D341Med (cell line): ENCODE measurements at regions not wholly inside any gene's neighbourhood (a gene's known extent, or its start where the extent isn't known, plus 50 kb on each side); places are given as distances from the start of the nearest gene placed in this dataset.
"Not testable (repeated sequence)": the region's sequence is repeated elsewhere in the genome, so short reads cannot be mapped to it uniquely, and the experiment has no call there.

ENCODE experiments used
- DNase-seq: peaks from one replicate; pipeline ENCODE4 v3.0.0; 2012; ENCODE audit warnings: low spot score

DNA sequence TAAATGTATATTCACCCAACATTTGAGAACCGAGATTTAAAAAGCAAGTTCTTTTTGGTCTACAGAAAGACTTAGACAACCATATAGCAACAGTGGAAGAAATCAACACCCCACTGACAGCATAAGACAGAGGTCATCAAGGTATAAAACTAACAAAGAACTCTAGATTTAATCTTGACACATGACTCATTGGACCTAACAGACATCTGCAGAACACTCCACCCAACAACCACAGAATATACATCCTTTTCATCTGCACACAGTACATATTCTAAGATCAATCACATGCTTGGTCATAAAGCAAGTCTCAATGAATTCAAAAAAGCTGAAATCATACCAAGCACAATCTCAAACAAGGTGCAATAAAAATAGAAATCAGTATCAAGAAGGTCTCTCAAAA lies 65.8 kb downstream of the SPIN4 start:
- no peak for DNase-seq

DNA sequence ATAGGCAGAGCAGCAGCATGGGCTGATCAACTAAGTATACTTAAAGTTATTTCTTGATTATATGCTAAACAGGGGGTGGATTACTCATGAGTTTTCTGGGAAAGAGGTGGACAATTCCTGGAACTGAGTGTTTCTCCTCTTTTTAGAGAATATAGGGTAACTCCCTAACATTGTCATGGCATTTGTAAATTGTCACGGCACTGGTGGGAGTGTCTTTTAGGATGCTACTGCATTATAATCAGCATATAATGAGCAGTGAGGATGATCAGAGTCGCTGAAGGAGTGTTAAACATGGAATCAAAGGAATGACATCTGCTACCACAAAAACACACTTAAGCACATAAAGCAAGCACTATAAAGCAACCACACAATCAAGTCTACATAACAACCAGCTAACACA lies 66.5 kb downstream of the SPIN4 start:
- no peak for DNase-seq

DNA sequence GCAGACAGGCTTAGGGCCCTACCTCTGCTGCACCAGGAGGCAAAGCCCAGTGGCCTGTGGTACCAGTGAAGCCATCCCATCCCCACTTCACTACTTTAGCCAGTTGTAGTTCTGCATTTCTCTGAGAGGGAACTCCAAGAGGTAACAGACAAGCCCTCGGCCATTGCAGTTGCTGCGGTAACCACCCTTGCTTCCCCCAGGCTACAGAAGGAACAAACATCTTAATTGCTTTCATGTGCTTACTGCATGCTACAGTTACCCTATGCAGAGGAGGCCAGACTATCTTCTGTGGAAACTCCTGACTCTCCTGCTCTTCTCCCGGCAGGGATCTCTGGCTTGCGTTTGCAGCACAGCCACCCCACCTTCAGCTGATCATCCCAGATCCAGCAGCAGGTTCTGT lies 67.8 kb downstream of the SPIN4 start:
- no peak for DNase-seq

DNA sequence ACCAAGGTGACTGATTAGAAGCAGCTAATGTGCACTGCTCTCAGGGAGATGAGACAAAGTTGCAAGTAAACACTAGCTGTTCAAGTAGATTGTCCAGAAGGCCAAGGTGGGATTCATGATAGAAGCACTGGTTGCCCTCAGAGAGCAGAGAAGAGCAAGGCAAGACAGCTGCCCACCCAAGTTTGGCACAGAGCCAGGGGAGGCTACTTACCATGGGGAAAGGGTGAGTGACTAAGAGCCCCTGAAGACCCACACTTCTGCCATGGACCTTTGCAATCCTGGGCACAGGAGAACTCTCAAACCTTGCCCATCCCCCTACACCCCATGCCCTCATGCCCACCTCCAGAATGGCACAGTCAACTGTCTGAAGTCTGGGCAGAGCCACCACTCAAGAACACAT lies 68.3 kb downstream of the SPIN4 start:
- DNase-seq: no peak

DNA sequence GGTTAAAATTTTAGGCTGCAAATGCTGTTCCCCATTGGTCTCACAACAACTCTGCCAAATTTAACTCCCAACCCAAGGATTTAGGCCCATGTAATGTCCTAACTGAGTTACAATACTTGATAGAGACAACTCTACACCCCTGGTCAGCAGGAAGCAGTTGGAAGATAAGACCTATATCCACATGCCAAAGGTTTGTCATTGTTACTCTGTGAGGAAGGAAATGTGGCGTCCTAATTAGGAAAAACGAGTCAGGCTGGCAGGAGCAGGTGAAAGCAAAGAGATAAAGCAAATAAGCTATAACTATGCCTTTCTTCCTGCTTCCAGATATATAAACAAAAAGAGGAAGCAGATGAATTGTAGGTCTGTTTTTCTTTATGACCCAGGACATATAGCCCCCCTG lies 69.1 kb downstream of the SPIN4 start:
- DNase-seq: no peak

DNA sequence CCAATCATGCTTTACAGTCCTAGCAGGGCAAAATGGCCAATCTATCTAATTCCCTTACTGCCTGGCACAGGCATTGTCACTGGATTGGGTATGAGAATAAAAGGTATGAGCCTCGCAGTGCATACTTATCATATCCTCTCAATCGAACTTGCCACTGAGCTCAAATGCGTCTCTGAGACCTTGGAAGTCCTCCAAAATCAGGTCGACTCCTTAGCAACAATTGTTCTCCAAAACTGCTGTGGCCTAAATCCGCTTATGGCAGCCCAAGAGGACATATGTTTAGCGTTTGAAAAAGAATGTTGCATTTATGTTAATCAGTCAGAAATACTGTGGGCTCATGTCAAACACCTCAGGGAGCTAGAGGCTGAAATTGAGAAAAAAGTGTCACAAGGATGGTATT lies 69.7 kb downstream of the SPIN4 start:
- peak; percentile 39 for DNase-seq

DNA sequence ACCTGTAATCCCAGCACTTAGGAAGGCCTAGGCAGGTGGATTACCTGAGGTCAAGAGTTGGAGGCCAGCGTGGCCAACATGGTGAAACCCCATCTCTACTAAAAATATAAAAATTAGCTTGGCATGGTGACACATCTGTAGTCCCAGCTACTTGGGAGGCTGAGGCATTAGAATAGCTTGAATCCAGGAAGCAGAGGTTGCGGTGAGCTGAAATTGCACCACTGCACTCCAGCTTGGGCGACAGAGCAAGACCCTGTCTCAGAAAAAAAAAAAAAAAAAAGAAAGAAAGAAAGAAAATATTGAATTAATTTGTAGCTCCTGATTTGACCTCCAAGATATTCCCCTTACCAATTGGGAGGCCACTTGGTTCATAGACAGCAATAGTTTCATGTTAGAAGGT lies 73.7 kb downstream of the SPIN4 start:
- DNase-seq: not testable (repeated sequence)

DNA sequence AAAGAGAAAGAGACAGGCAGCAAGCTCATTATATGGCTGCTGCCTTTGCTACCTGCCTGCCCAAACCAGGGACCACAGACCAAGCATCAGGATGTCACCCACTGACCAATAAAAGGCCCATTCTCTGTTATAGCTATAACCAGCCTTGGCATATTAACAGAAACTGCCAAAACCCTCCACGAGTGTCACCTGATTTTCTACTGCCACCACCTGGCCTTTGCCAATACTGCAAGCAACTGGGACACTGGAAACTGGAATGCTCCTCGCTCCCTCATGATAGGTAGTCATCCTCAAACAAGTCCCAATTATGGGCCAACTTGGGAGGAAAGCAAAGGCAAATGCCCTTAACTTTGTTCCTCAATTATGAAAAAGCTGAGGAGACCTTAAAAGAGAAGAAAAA lies 76.0 kb downstream of the SPIN4 start:
- DNase-seq: peak; percentile 55

DNA sequence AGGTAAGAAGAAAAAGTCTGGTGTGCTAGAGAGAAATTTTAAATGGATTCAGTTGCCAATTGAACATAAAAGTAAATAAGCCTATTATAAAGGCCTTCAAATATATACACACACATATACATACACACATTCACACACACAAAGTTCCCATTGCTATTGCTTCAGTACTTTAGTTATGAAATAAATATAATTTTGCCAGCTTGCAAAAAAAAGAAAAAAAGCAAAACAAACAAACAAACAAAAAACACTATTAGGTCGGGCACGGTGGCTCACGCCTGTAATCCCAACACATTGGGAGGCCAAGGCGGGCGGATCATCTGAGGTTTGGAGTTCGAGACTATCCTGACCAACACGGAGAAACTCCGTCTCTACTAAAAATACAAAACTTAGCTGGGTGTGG lies 80.3 kb downstream of the SPIN4 start:
- no peak for DNase-seq

DNA sequence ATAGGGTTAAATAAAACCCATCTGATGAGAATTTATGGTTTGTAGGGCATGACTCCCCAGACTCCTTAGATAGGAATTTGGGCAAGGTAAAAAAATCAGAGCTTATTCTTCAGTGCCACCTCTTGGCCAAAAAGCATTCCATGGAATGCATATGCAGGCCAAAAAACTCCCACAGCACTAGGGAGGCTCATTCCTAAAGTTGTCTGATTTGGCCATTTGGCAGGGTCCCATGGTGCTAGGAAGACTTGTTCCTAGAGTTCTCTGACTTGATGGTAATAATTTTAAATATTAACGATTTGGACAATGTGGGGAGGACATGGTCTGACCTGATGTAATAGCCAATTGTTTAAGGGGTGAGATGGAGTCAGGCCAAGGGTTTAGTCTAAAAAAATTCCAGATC lies 93.0 kb downstream of the SPIN4 start:
- no peak for DNase-seq

DNA sequence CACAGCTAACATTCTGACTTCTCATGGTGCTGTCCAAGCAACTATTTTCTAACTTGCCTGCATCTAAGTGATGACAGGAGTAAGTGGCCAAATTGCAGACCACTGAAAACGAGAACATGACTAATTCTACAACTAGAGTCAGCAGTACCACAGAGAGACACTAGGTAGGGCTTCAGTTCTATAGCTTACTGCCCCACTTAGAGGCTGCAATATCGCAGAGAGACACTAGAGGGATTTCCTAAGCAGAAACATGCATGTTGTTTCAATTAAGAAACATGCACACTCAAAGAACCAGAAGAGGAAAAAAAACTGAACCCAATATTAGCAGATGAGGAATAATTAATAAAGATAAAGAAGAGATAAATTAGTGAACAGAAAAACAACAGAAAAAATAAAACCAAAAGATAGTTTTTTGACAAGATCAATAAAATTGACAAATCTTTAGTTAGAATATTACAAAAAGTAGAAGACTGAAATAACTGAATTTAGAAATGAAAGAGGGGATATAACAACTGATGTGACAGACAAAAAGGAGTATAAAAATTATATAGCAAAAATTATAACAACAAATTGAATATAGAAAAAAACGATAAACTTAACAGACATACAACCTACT lies 100.8 kb downstream of the SPIN4 start:
- DNase-seq: peak; percentile 37

DNA sequence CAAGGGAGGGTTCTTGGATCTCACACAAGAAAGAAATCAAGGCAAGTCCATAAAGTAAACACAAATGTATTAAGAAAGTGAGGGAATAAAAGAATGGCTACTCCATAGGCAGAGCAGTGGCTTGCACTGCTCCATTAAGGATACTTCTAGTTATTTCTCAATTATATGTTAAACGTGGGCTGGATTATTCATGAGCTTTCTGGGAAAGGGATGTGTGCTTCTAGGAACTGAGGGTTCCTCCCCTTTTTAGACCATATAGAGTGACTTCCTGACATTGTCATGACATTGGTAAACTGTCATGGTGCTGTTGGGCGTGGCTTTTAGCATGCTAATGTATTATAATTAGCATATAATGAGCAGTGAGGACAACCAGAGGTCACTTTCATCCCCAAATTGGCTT lies 108.4 kb downstream of the SPIN4 start:
- DNase-seq: not testable (repeated sequence)

DNA sequence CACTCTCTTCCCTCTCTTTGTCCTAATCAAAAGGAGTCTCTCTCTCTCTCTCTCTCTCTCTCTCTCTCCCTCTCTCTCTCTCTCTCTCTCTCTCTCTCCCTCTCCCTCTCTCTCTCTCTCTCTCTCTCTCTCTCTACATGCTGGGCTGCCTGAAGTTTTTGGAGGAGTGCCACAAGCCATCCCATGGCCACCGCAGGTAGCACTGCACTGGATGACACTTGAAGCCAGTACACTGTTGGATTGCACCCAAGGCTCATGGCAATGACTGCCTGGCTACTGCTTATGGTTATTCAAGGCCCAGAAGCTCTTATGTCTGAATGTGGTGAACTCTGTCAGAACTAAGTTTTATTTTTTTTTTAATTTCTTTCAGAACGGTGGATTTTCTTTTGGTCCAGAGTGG lies 115.2 kb downstream of the SPIN4 start:
- DNase-seq: not testable (repeated sequence)

DNA sequence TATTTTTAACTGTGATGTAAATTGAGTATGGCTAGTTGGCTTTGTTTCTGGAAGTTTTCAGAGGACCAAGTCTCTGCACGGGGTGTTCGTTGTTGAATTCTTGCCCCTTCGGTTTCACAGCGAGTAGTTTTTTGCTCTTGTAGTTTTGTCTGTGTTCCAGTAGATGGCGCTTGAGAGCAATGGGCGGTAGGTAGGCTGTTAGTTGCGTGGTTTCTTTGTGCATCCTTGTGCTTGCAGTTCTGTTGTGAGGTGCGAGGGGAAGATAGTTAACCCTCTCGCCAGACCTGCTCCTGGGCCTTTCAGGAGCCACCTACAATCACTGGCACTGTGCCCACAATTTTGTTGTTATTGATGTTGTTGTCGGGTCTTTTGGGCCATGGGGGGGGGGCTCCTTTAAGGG lies 118.1 kb downstream of the SPIN4 start:
- not testable (repeated sequence) for DNase-seq

DNA sequence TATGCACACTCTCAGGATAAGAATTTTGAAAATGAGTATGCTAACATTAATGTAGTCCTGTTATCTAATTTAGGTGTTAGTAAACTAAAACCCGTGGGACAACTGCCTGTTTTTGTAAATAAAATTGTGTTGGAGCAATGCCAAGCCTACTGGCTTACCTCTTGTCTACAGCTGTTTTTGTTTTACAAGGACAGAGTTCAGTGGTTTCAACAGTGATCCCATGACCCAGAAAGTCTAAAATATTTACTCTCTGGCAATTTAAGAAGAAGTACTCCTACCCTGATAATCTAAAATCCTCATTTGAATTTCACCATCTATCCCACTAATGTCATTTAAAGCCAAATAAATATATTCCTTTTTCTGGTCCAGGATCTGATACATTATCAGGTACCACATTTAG lies 132.9 kb downstream of the SPIN4 start:
- not testable (repeated sequence) for DNase-seq

DNA sequence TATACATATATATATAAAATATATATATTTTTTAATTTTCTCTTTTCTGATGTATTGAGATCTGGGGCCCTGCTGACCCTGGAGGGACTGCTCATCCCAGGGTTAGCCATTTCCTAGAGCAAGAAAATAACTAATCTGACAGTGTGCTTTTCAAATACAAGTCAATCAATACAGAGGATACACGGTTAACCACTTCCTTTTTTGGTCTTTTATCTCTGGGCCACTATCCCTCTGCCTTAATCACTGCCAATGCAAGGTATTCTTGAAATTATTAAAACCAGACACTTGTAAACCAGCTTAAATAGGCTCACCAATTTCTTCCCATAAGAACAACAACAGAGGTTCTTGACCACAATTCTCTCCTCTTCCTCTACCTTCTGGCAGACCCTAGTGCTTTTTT lies 133.6 kb downstream of the SPIN4 start:
- DNase-seq: not testable (repeated sequence)

DNA sequence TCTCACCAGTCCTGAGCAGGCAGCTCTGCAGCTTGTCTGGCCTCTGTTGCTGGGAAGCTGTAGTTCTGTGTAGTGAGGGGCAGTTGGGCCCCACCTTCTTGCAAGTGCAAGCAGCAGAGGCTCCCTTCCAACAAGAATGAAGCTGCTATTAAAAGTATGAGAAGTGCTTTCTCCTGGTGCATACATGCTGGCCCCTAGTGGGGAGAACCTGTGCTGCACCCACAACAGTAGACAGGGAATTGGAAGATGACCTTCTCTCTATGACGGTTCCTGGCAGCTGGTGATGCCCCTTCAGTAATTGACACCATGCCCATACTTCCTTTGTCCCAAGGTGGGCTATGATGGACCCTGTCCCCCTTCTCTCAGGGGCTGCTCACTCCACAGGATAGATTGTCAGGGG lies 141.5 kb downstream of the SPIN4 start:
- DNase-seq: not testable (repeated sequence)

DNA sequence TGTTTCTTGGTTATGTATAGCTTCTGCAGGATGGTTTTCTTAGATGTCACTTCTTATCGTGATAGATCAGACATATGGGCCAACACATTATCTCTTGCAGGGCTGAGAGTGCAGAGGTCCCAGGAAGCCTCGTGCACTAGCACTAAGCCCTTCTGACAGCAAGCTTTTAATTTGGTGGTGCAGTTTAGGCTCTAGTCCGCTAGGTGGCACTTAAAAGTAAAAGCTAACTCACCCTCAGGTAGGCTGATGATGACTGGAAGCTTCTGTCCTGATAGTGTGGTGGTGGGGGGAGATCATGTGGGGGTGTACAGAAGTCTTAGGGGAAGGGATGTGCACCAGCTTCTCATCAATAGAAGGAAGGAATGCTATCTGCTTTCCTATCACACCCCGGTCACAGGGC lies 142.0 kb downstream of the SPIN4 start:
- DNase-seq: not testable (repeated sequence)

DNA sequence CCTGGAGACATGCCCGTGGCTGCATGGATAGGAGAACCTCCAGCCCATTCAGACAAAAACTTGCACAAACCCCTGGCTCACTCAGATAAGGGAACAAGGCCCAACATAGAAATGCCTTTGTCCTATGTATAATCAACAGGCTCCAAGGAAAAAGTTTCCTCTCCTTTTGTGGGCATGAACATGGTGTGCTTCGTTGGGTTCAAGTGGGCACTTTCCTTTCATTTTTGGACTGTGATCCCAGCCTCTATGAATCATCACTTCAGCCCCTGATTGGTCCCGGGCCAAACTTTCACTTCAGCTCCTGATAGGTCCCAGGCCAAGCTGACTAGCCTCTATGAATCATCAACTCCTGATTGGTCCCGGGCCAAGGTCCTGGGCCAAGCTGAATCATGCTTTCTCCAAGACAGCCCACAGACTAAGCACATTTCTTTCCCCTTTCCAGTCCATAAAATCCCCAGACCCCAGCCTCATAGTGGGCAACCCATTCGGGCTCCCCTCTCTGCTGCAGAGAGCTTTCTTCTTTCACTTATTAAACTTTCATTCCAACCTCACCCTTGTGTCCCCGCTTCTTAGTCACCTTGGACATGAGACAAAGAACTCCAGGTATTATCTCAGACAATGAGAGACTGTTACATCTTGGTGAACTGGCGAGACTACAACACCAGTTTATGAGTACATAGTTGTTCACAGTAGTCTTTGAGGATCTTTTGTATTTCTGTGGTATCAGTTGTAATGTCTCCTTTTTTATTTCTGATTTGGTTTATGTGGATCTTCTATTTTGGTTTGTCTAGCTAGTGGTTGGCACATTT lies 146.7 kb downstream of the SPIN4 start:
- not testable (repeated sequence) for DNase-seq

DNA sequence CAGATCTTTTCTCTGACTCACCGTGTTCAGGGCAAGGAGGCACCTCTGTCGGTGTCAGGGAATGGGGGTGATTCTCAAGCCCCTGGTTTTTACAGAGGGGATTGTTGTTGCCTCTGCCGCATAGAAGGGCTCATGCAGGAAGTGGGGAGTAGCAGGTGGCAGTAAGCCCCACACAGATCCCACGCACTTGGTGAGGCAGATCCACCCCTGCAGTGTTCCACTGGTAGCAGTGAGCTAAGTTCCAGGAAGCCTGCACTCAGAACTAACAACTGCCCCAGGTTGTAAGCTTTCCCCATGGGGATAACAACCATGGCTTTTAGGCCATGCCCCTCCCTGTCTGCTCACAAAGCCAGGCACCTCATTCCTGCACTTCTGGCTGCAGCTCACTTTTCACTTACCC lies 149.1 kb downstream of the SPIN4 start:
- not testable (repeated sequence) for DNase-seq

DNA sequence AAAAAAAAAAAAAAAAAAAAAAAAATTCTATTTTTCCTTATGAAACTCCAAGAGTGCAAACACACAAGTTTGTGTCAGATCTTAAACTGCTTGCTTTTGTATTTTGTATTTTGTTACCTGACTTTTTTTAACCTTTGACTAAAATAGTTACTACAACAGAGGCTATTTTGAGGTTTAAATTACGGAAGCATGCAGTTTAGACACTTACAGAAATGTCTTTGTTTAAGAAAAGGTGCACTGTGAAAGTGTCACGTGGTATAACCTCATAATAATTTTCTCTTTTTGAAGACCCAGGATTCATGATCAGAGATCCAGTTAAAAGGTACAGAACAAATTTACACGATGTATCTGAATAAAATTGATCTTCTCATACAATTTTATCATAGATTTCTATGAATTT lies 152.4 kb downstream of the SPIN4 start:
- not testable (repeated sequence) for DNase-seq

DNA sequence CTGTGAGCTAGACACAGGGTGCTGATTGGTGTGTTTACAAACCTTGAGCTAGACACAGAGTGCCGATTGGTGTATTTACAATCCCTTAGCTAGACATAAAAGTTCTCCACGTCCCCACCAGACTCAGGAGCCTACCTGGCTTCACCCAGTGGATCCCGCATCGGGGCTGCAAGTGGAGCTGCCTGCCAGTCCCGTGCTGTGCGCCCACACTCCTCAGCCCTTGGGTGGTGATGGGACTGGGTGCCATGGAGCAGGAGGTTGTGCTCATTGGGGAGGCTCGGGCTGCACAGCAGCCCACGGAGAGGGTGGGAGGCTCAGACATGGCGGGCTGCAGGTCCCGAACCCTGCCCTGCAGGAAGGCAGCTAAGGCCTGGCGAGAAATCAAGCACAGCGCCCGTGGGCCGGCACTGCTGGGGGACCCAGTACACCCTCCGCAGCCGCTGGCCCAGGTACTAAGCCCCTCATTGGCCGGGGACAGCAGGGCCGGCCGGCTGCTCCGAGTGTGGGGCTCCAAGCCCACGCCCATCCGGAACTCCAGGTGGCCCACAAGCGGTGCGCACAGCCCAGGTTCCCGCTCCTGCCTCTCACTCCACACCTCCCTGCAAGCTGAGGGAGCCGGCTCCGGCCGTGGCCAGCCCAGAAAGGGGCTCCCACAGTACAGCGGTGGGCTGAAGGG lies 158.6 kb downstream of the SPIN4 start:
- DNase-seq: not testable (repeated sequence)

DNA sequence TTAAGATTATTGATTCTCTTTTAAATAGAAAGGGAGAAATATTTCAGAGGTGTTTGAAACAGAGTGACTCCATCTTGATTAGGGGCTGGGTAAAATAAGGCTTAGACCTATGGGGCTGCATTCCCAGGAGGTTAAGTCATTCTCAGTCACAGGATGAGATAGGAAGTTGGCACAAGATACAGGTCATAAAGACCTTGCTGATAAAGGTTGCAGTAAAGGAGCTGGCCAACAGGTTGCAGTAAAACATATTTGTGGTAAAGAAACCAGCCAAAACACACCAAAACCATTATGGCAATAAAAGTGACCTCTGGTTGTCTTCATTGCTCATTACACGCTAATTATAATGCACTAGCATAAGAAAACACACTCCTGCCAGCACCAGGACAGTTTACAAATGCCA lies 165.0 kb downstream of the SPIN4 start:
- DNase-seq: no peak
